ENCODE measurements at regions not wholly inside any gene's neighbourhood (a gene's known extent, or its start where the extent isn't known, plus 50 kb on each side); places are given as distances from the start of the nearest gene placed in this dataset.

DNA sequence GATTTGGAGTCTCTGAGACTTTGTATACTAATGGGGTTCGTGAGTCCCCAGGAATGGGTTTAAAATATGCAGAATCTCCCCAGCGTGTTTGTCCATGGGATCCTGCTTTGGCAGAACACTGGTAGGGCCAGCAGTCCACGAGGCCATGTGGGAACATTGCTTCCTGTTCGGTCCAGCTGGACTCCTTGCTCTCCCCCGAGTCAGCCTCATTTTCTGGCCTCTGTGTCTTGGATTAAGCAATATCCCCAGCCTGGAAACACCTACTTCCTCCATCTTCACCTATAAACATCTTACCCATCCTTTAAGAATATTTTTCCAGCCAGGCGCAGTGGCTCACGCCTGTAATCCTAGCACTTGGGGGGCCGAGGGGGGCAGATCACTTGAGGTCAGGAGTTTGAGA, 142.4 kb downstream of the NAV1 start:
- TF ChIP-seq, protein P1, sequence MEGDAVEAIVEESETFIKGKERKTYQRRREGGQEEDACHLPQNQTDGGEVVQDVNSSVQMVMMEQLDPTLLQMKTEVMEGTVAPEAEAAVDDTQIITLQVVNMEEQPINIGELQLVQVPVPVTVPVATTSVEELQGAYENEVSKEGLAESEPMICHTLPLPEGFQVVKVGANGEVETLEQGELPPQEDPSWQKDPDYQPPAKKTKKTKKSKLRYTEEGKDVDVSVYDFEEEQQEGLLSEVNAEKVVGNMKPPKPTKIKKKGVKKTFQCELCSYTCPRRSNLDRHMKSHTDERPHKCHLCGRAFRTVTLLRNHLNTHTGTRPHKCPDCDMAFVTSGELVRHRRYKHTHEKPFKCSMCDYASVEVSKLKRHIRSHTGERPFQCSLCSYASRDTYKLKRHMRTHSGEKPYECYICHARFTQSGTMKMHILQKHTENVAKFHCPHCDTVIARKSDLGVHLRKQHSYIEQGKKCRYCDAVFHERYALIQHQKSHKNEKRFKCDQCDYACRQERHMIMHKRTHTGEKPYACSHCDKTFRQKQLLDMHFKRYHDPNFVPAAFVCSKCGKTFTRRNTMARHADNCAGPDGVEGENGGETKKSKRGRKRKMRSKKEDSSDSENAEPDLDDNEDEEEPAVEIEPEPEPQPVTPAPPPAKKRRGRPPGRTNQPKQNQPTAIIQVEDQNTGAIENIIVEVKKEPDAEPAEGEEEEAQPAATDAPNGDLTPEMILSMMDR (IDR thresholded peaks at IDR 0.05) = no peak
- no peak for TF ChIP-seq ZFX (IDR thresholded peaks at IDR 0.05; ENCODE audit: borderline replicate concordance)

Measured in 22Rv1 (cell line).